Testis (tissue), 2 donors: ENCODE measurements at regions not wholly inside any gene's neighbourhood (a gene's known extent, or its start where the extent isn't known, plus 50 kb on each side); places are given as distances from the start of the nearest gene placed in this dataset.
A peak's percentile ranks its signal among the peaks of the same experiment; 100 is the strongest.

Experiments
- DNase-seq: peaks from one replicate; pipeline ENCODE4 v3.0.0-alpha.2; 2019
- H3K27ac ChIP-seq, 2 donors: fragments of 200-600 bp; sonication (generic); one replicate each; pipeline ENCODE4 v1.5.1; 2019
- H3K27me3 ChIP-seq: fragments of 200-600 bp; sonication (generic); one replicate; pipeline ENCODE4 v1.5.1; 2019
- H3K36me3 ChIP-seq: fragments of 200-600 bp; sonication (generic); one replicate; pipeline ENCODE4 v1.5.1; 2017; ENCODE audit warnings: low read depth; ENCODE audit errors: missing control alignments
- H3K4me1 ChIP-seq: fragments of 200-600 bp; sonication (generic); one replicate; pipeline ENCODE4 v1.5.1; 2019
- H3K4me3 ChIP-seq, 2 donors: fragments of 200-600 bp; sonication (generic); one replicate each; pipeline ENCODE4 v1.5.1; 2017 to 2019
- H3K9me3 ChIP-seq: fragments of 200-600 bp; sonication (generic); one replicate; pipeline ENCODE4 v1.5.1; 2017
- POLR2A ChIP-seq: fragments of 450-650 bp; IDR thresholded peaks from one replicate; pipeline ENCODE4 v1.6.1; 2017; ENCODE audit warnings: antibody characterized with exemption, mild to moderate bottlenecking, moderate library complexity
- WGBS, 2 donors: methylation state at CpG; one replicate each; pipeline ENCODE4 v1.1.5; 2018; 5-methylcytosine and 5-hydroxymethylcytosine counted together
- intact Hi-C: fragments of 100-400 bp; cut with DNase I; formaldehyde crosslinking; loops from one replicate; pipeline ENCODE4 v1.15.1; 2023; ENCODE audit warnings: low total_unique reads
- TF ChIP-seq, protein P1 (sequence below), 3 experiments: fragments of 450-650 bp in 2 of 3; fragments of 200-600 bp in 1 of 3; sonication (generic) in 1 of 3; IDR thresholded peaks; one replicate each; pipeline ENCODE4 v1.5.1; 2016 to 2019; ENCODE audit warnings: antibody characterized with exemption in 3 of 3, mild to moderate bottlenecking in 2 of 3, moderate library complexity in 1 of 3

- 2 to 19% methylated on average over 35 to 53 of the region's 56 CpGs for WGBS, 2 donors
- TF ChIP-seq, protein P1, sequence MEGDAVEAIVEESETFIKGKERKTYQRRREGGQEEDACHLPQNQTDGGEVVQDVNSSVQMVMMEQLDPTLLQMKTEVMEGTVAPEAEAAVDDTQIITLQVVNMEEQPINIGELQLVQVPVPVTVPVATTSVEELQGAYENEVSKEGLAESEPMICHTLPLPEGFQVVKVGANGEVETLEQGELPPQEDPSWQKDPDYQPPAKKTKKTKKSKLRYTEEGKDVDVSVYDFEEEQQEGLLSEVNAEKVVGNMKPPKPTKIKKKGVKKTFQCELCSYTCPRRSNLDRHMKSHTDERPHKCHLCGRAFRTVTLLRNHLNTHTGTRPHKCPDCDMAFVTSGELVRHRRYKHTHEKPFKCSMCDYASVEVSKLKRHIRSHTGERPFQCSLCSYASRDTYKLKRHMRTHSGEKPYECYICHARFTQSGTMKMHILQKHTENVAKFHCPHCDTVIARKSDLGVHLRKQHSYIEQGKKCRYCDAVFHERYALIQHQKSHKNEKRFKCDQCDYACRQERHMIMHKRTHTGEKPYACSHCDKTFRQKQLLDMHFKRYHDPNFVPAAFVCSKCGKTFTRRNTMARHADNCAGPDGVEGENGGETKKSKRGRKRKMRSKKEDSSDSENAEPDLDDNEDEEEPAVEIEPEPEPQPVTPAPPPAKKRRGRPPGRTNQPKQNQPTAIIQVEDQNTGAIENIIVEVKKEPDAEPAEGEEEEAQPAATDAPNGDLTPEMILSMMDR (IDR thresholded peaks at IDR 0.05) = no peak
- TF ChIP-seq POLR2A = no peak
- intact Hi-C loops = loop anchor here (5.0 kb wide), 1 partner anchor 52 kb away; no protein-coding TSS in a partner anchor
- Histone ChIP-seq H3K27ac (no peak overlapping the region), H3K9me3 (no peaks in the 10 kb centered on the region), H3K4me3 (peak overlapping the region; percentile 15 to 52), H3K36me3 (no peaks in the 10 kb centered on the region), H3K4me1 (peaks cover 10% of the 10 kb centered on the region), H3K27me3 (no peaks in the 10 kb centered on the region)
- DNase-seq = no peak
Observed at GRCh38 chr22:27614006-27614649, 187.4 kb downstream of the MN1 start.

DNA sequence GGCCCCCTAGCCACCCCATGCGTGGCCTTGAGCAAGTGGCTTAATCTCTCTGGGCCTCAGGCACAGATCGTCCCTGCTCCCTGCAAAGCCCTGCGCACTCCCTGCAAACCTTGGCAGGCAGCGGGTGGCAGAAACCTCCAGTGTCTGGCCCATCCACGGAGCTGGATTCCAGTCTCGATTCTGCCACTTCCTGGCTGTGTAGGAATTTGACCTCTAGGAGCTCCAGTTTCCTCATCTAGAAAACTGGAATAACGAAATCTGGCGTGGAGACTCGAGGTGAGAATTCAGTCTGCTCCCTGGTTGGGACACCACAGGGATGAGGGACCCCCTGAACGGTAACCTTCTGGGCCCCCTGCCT, 186.9 kb downstream of the MN1 start:
- 31% methylated on average over 8 to 10 of the region's 10 CpGs for WGBS, 2 donors
- TF ChIP-seq, protein P1 (IDR thresholded peaks at IDR 0.05) = no peak
- no peak for TF ChIP-seq POLR2A
- Histone ChIP-seq H3K9me3 (no peaks in the 10 kb centered on the region), H3K4me1 (peaks cover 10% of the 10 kb centered on the region), H3K36me3 (no peaks in the 10 kb centered on the region), H3K27me3 (no peaks in the 10 kb centered on the region), H3K27ac (no peak overlapping the region), H3K4me3 (peak overlapping the region; percentile 15 to 52)
- no peak for DNase-seq
- intact Hi-C loops = loop anchor here (5.0 kb wide), 1 partner anchor 52 kb away; no protein-coding TSS in a partner anchor

DNA sequence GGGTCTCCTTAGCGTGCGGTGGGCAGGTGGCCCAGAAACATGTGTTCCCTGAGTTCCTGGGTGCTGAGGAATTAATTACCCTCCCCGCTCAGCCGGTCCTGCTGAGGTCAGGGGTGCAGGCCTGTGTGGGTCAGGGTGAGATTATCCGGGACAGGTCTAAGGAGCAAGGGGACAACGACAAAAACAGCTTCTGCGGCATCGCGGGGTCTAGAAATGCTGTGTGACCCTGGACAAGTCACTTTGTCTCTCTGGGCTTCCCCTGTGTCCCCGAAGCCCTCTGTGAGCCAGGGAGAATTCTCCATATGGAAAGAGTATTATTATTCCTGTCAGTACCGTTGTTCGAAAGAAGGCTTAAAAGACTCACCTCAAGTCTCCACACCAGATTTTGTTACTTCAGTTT, 186.1 kb downstream of the MN1 start:
- no peak overlapping the region for H3K4me3 ChIP-seq
- intact Hi-C loops = no loop called here
- no peaks in the 10 kb centered on the region for H3K9me3 ChIP-seq
- no peak overlapping the region for H3K27ac ChIP-seq
- WGBS, 2 donors = 78 to 85% methylated on average over 9 to 12 of the region's 12 CpGs
- no peaks in the 10 kb centered on the region for H3K27me3 ChIP-seq
- DNase-seq = no peak
- peaks cover 10% of the 10 kb centered on the region for H3K4me1 ChIP-seq
- no peak for TF ChIP-seq POLR2A
- TF ChIP-seq, protein P1 (IDR thresholded peaks at IDR 0.05) = no peak
- no peaks in the 10 kb centered on the region for H3K36me3 ChIP-seq

DNA sequence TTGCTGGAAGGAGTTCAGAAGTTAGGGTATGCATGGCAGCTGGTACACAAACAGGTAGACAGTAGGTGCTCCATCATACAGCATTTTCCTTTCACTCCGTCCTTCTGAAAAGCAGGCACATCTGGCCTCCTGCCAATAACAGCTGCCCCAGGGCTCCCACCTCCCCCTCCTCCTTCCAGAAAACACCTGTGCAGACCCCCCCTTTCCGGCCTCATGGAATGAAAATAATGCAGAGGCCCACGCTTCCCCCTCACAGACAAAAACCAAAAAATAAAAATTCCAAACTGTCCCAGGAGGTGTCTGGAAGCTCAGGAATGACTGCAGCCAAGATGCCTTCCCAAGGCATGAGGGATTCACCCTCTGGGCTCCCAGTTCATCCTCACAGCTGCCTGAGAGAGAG, 185.5 kb downstream of the MN1 start:
- intact Hi-C loops = no loop called here
- H3K27me3 ChIP-seq = no peaks in the 10 kb centered on the region
- H3K27ac ChIP-seq = no peak overlapping the region
- no peak overlapping the region for H3K4me3 ChIP-seq
- no peaks in the 10 kb centered on the region for H3K36me3 ChIP-seq
- no peaks in the 10 kb centered on the region for H3K9me3 ChIP-seq
- DNase-seq = no peak
- peaks cover 10% of the 10 kb centered on the region for H3K4me1 ChIP-seq
- TF ChIP-seq, protein P1 (IDR thresholded peaks at IDR 0.05) = no peak
- no peak for TF ChIP-seq POLR2A
- 43 to 62% methylated on average over 3 of the region's 3 CpGs for WGBS, 2 donors
